ENCODE measurements at regions not wholly inside any gene's neighbourhood (a gene's known extent, or its start where the extent isn't known, plus 50 kb on each side); places are given as distances from the start of the nearest gene placed in this dataset.

GRCh38 chr17:70484050-70484449 lies 314.7 kb downstream of the KCNJ2 start:
- no peak for TF ChIP-seq CTCF (IDR thresholded peaks at IDR 0.05)
- TF ChIP-seq POLR2AphosphoS5 (IDR thresholded peaks at IDR 0.05): no peak
- TF ChIP-seq POLR2A (IDR thresholded peaks at IDR 0.05): no peak
